Thyroid gland (tissue), 4 donors: ENCODE measurements at regions not wholly inside any gene's neighbourhood (a gene's known extent, or its start where the extent isn't known, plus 50 kb on each side); places are given as distances from the start of the nearest gene placed in this dataset.
"Not testable (repeated sequence)": the region's sequence is repeated elsewhere in the genome, so short reads cannot be mapped to it uniquely, and the experiment has no call there.

Experiments
- CTCF ChIP-seq, 6 experiments: fragments of 200-600 bp in 3 of 6; fragments of 450-650 bp in 3 of 6; sonication (generic) in 3 of 6; IDR thresholded peaks; one replicate each; pipeline ENCODE4 v1.5.1; 2016 to 2019; ENCODE audit warnings: antibody characterized with exemption in 6 of 6, mild to moderate bottlenecking in 2 of 6, inconsistent platforms in 1 of 6, moderate library complexity in 1 of 6
- POLR2A ChIP-seq, 2 donors: fragments of 450-650 bp; IDR thresholded peaks; one replicate each; pipeline ENCODE4 v1.6.1; 2017; ENCODE audit warnings: antibody characterized with exemption in 2 of 2, mild to moderate bottlenecking in 2 of 2, moderate library complexity in 1 of 2

- TF ChIP-seq POLR2A, CTCF (IDR thresholded peaks at IDR 0.05): not testable (repeated sequence)
Observed at GRCh38 chr12:91711925-91712324, 433.7 kb downstream of the BTG1 start.
